Neural progenitor cell (in vitro differentiated cells): ENCODE measurements at regions not wholly inside any gene's neighbourhood (a gene's known extent, or its start where the extent isn't known, plus 50 kb on each side); places are given as distances from the start of the nearest gene placed in this dataset.

Source experiments
- CTCF ChIP-seq: fragments of 200-600 bp; sonication (generic); IDR thresholded peaks from 2 replicates; pipeline ENCODE4 v1.5.1; 2017; ENCODE audit warnings: antibody characterized with exemption, mild to moderate bottlenecking
- EZH2 ChIP-seq: fragments of 200-600 bp; sonication (generic); IDR thresholded peaks from 2 replicates; pipeline ENCODE4 v1.6.1; 2017; ENCODE audit warnings: antibody characterized with exemption, mild to moderate bottlenecking, moderate library complexity

- TF ChIP-seq EZH2 (no peak), CTCF (no peak)
Observed at GRCh38 chr4:66565801-66566200, 895.5 kb upstream of the EPHA5 start.
